A549 (cell line): ENCODE measurements at regions not wholly inside any gene's neighbourhood (a gene's known extent, or its start where the extent isn't known, plus 50 kb on each side); places are given as distances from the start of the nearest gene placed in this dataset.

Experiments used
- ATOH8 ChIP-seq: fragments of 250-450 bp; sonication (Bioruptor Pico); IDR thresholded peaks from 2 replicates; pipeline ENCODE4 v1.5.0; 2020; ENCODE audit warnings: low read depth, mild to moderate bottlenecking, moderate library complexity
- CHD2 ChIP-seq: fragments of 150-350 bp; IDR thresholded peaks from 2 replicates; pipeline ENCODE4 v1.6.1; 2014; ENCODE audit warnings: low read length; ENCODE audit not compliant: partially characterized antibody
- CHD4 ChIP-seq: fragments of 200-600 bp; sonication (generic); IDR thresholded peaks from 2 replicates; pipeline ENCODE4 v1.6.1; 2016; ENCODE audit warnings: antibody characterized with exemption, mild to moderate bottlenecking, borderline replicate concordance
- CTCF ChIP-seq: fragments of >200 bp; sonication (Bioruptor Twin); formaldehyde crosslinking; IDR thresholded peaks from 3 replicates; pipeline ENCODE4 v1.5.1; 2016
- MAFK ChIP-seq: fragments of 450-650 bp; IDR thresholded peaks from 2 replicates; pipeline ENCODE4 v1.6.1; 2014; ENCODE audit not compliant: partially characterized antibody
- NR3C1 ChIP-seq: fragments of >200 bp; sonication (Bioruptor Twin); formaldehyde crosslinking; IDR thresholded peaks from 3 replicates; pipeline ENCODE4 v1.6.1; 2017
- POLR2A ChIP-seq: IDR thresholded peaks from 2 replicates; pipeline ENCODE4 v1.6.1; 2012; ENCODE audit warnings: mild to moderate bottlenecking, low read length
- POLR2AphosphoS2 ChIP-seq: conservative IDR thresholded peaks from 2 replicates; pipeline ENCODE4 v1.6.1; 2012; ENCODE audit warnings: low read length, improper control_type of control experiment, inconsistent platforms
- RAD21 ChIP-seq, 2 experiments: fragments of >200 bp in 1 of 2; sonication (Bioruptor Twin) in 1 of 2; formaldehyde crosslinking in 1 of 2; IDR thresholded peaks in 1 of 2; conservative IDR thresholded peaks in 1 of 2; 2 replicates in 1 of 2; 3 replicates in 1 of 2; pipeline ENCODE4 v1.6.1; 2012 to 2018; ENCODE audit warnings: inconsistent platforms in 1 of 2
- RFX5 ChIP-seq: fragments of 450-650 bp; IDR thresholded peaks from 2 replicates; pipeline ENCODE4 v1.7.1; 2014; ENCODE audit warnings: antibody characterized with exemption, mild to moderate bottlenecking, moderate library complexity
- SMC3 ChIP-seq: fragments of >200 bp; sonication (Bioruptor Twin); formaldehyde crosslinking; IDR thresholded peaks from 3 replicates; pipeline ENCODE4 v1.6.1; 2018; ENCODE audit warnings: inconsistent platforms
- USF2 ChIP-seq: fragments of 450-650 bp; IDR thresholded peaks from 2 replicates; pipeline ENCODE4 v1.6.1; 2014; ENCODE audit warnings: antibody characterized with exemption
- ZNF302 ChIP-seq: fragments of 250-450 bp; sonication (Bioruptor Pico); IDR thresholded peaks from 2 replicates; pipeline ENCODE4 v1.9.0; 2021; ENCODE audit warnings: inconsistent platforms, mild to moderate bottlenecking, moderate library complexity
- ZSCAN20 ChIP-seq: fragments of 250-450 bp; sonication (Bioruptor Pico); IDR thresholded peaks from 2 replicates; pipeline ENCODE4 v1.8.0; 2022; ENCODE audit warnings: mild to moderate bottlenecking, moderate library complexity

- TF ChIP-seq CHD4 = no peak
- no peak for TF ChIP-seq CTCF
- no peak for TF ChIP-seq CHD2
- no peak for TF ChIP-seq POLR2AphosphoS2
- no peak for TF ChIP-seq POLR2A
- TF ChIP-seq NR3C1 = no peak
- no peak for TF ChIP-seq USF2
- no peak for TF ChIP-seq ZSCAN20 (CRISPR knock-in tag)
- TF ChIP-seq SMC3 = no peak
- TF ChIP-seq RFX5 = no peak
- TF ChIP-seq ATOH8 (CRISPR knock-in tag) = no peak
- TF ChIP-seq MAFK = no peak
- no peak for TF ChIP-seq ZNF302 (CRISPR knock-in tag)
- no peak for TF ChIP-seq RAD21 (conservative IDR thresholded peaks at IDR 0.05 in 1 of 2, IDR thresholded peaks at IDR 0.05 in 1 of 2)
These were observed 490.4 kb upstream of the SPRED2 start for GRCh38 chr2:65922794-65923193.
